ENCODE measurements at regions not wholly inside any gene's neighbourhood (a gene's known extent, or its start where the extent isn't known, plus 50 kb on each side); places are given as distances from the start of the nearest gene placed in this dataset.

DNA sequence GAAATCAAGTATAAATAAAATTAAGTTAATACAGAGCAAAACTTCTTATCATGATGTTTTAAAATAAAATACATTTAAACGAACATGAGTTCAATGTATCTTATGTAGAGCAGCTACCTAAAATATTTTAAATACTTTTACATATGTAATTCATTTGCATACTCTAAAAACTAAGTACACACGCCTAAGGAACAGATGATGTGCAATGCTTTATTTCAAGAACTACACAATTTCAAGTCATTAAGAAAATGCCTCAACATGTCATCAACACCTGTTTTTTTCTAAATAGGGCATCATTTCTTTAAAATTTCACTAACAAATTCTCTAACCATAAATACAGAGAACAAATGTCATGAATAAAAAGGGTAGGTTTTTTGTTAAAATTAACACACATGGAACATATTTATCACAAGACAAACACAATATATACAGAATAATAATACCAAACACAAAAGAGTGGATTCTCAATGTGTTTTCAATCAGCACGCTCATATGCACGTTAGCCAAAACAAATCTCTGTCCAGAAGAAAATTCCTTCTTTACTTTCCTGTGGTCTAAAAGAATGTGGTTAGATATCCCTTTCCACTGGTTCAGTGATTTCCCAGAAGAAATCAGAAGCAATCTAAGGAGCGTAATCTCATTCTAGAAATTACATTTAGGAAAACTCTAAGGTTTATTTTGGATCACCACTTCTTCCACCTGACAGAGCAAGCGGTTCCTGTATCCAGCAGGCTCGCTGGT is 73.0 kb upstream of the PFKP start:
- Histone ChIP-seq H3K4me3 (no peak overlapping the region), H3F3A (ENCODE audit: low read depth) (no peaks in the 10 kb centered on the region), H3K4me1 (no peaks in the 10 kb centered on the region), H3K9ac (no peak overlapping the region), H4K20me1 (ENCODE audit: low read depth) (no peaks in the 10 kb centered on the region), H3K4me2 (no peak overlapping the region), H3K79me2 (ENCODE audit: low read depth) (no peaks in the 10 kb centered on the region), H3K36me3 (no peaks in the 10 kb centered on the region), H3K27me3 (no peaks in the 10 kb centered on the region), H3K9me3 (ENCODE audit: low read depth) (no peaks in the 10 kb centered on the region), H3K27ac (no peak overlapping the region), H2AFZ (replicated peaks) (no peak overlapping the region)
- no peaks in the 10 kb centered on the region for H3K36me3 Mint-ChIP-seq
- no peak overlapping the region for H3K27ac Mint-ChIP-seq
- no peak for DNase-seq (ENCODE audit: low spot score)
- peaks cover 5% of the 10 kb centered on the region for H3K27me3 Mint-ChIP-seq (ENCODE audit: insufficient read depth, low read depth)
- no peak overlapping the region for H3K4me3 Mint-ChIP-seq
- peaks cover 4% of the 10 kb centered on the region for H3K4me1 Mint-ChIP-seq
- H3K9me3 Mint-ChIP-seq: peaks cover 11% of the 10 kb centered on the region
- TF ChIP-seq CTCF (IDR thresholded peaks at IDR 0.05) (no peak), EZH2phosphoT487 (IDR thresholded peaks at IDR 0.05) (no peak), EZH2 (IDR thresholded peaks at IDR 0.05) (no peak)

DNA sequence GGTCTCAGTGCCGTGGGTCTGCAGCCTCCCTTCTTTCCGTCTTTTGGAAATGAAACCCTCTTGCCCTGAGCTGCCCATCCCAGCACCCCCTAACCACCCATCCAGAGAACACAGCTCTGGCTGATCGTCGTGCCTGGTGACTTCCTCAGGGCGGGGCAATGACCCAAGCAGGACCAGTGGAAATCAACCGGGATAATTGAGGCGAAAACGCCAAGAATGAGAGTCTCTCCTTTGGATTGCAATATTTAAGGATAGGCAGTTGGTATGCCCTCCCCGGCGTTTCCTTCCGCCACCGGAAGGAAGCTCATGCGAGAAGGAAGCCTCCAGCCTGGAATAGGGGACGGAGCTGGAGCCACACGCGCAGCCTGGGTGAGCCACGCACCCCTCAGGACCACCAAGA is 73.7 kb upstream of the PFKP start:
- Histone ChIP-seq H3K27ac (no peak overlapping the region), H4K20me1 (ENCODE audit: low read depth) (no peaks in the 10 kb centered on the region), H2AFZ (replicated peaks) (no peak overlapping the region), H3K4me1 (no peaks in the 10 kb centered on the region), H3K36me3 (no peaks in the 10 kb centered on the region), H3K4me3 (no peak overlapping the region), H3K9ac (no peak overlapping the region), H3F3A (ENCODE audit: low read depth) (no peaks in the 10 kb centered on the region), H3K4me2 (no peak overlapping the region), H3K79me2 (ENCODE audit: low read depth) (no peaks in the 10 kb centered on the region), H3K27me3 (no peaks in the 10 kb centered on the region), H3K9me3 (ENCODE audit: low read depth) (no peaks in the 10 kb centered on the region)
- Mint-ChIP-seq H3K27ac (no peak overlapping the region), H3K27me3 (ENCODE audit: insufficient read depth, low read depth) (peaks cover 5% of the 10 kb centered on the region), H3K4me1 (peaks cover 4% of the 10 kb centered on the region), H3K4me3 (no peak overlapping the region), H3K9me3 (peaks cover 14% of the 10 kb centered on the region), H3K36me3 (no peaks in the 10 kb centered on the region)
- no peak for DNase-seq (ENCODE audit: low spot score)
- no peak for TF ChIP-seq CTCF (IDR thresholded peaks at IDR 0.05)
- TF ChIP-seq EZH2phosphoT487 (IDR thresholded peaks at IDR 0.05): no peak
- TF ChIP-seq EZH2 (IDR thresholded peaks at IDR 0.05): no peak

GRCh38 chr10:2992401-2993198 is 74.7 kb upstream of the PFKP start:
- Histone ChIP-seq H3F3A (ENCODE audit: low read depth) (no peaks in the 10 kb centered on the region), H3K4me2 (no peak overlapping the region), H2AFZ (replicated peaks) (no peak overlapping the region), H3K4me1 (no peaks in the 10 kb centered on the region), H3K36me3 (no peaks in the 10 kb centered on the region), H3K4me3 (no peak overlapping the region), H3K9me3 (ENCODE audit: low read depth) (no peaks in the 10 kb centered on the region), H3K27me3 (no peaks in the 10 kb centered on the region), H4K20me1 (ENCODE audit: low read depth) (no peaks in the 10 kb centered on the region), H3K79me2 (ENCODE audit: low read depth) (no peaks in the 10 kb centered on the region), H3K9ac (no peak overlapping the region), H3K27ac (no peak overlapping the region)
- H3K27ac Mint-ChIP-seq: no peak overlapping the region
- H3K4me1 Mint-ChIP-seq: peaks cover 4% of the 10 kb centered on the region
- H3K27me3 Mint-ChIP-seq (ENCODE audit: insufficient read depth, low read depth): peaks cover 5% of the 10 kb centered on the region
- peaks cover 12% of the 10 kb centered on the region for H3K9me3 Mint-ChIP-seq
- no peak overlapping the region for H3K4me3 Mint-ChIP-seq
- DNase-seq (ENCODE audit: low spot score): no peak
- no peak for TF ChIP-seq EZH2phosphoT487 (IDR thresholded peaks at IDR 0.05)
- TF ChIP-seq CTCF (IDR thresholded peaks at IDR 0.05): peak; percentile 40
- TF ChIP-seq EZH2 (IDR thresholded peaks at IDR 0.05): no peak
- no peaks in the 10 kb centered on the region for H3K36me3 Mint-ChIP-seq
